ENCODE measurements at regions not wholly inside any gene's neighbourhood (a gene's known extent, or its start where the extent isn't known, plus 50 kb on each side); places are given as distances from the start of the nearest gene placed in this dataset.

- no peak for TF ChIP-seq CTCF (IDR thresholded peaks at IDR 0.05)
- no peak for TF ChIP-seq POLR2A (IDR thresholded peaks at IDR 0.05)
Measured at GRCh38 chr3:150213577-150213976, 194.5 kb upstream of the TSC22D2 start.
